GM18861 (cell line): ENCODE measurements at regions not wholly inside any gene's neighbourhood (a gene's known extent, or its start where the extent isn't known, plus 50 kb on each side); places are given as distances from the start of the nearest gene placed in this dataset.
"Not testable (repeated sequence)": the region's sequence is repeated elsewhere in the genome, so short reads cannot be mapped to it uniquely, and the experiment has no call there.

Experiments used
- ATAC-seq: cut with Tn5 transposase; IDR thresholded peaks from one replicate; pipeline ENCODE4 v1.9.1; 2021; ENCODE audit not compliant: unreplicated experiment

DNA sequence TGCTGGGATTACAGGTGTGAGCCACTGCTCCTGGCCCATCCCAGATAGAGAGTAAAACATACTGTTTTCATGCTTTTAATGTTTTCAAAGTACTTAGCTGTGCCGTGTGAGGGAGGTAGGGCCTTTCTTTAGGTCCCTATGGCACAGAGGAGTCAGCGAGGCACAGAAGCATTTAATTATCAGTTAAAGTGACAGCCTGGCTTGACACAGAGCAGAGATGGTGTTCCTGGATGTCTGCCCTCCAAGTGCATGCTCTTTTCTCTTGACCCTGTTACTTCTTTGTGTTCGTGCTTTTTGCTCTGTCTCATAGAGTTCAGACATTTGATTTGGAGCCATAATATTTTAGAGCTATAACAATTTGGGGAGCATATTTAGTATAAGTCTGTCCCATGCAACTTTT lies 199.5 kb downstream of the ANKRD36 start:
- not testable (repeated sequence) for ATAC-seq

- not testable (repeated sequence) for ATAC-seq
These were observed 192.5 kb downstream of the ANKRD36 start for GRCh38 chr2:97305426-97305825.

GRCh38 chr2:97302881-97303280 lies 189.9 kb downstream of the ANKRD36 start:
- not testable (repeated sequence) for ATAC-seq

- not testable (repeated sequence) for ATAC-seq
These were observed 188.8 kb downstream of the ANKRD36 start for GRCh38 chr2:97301771-97302170.
